Endothelial cell of umbilical vein (primary cell): ENCODE measurements at regions not wholly inside any gene's neighbourhood (a gene's known extent, or its start where the extent isn't known, plus 50 kb on each side); places are given as distances from the start of the nearest gene placed in this dataset.

Experiments
- BruUV-seq: library from RNA; stranded (reverse); fragments of 400-500 nt; replicated peaks from 2 replicates; lab custom pipeline; 2021; lab: Mats Ljungman, UMichigan
- CTCF ChIA-PET: fragments of 300-600, 350-600 bp; sonication (Branson Sonifier 250); formaldehyde crosslinking; loops from one replicate; lab custom pipeline; 2021; ENCODE audit warnings: antibody characterized with exemption, inconsistent platforms; lab: Charles Lee
- POLR2A ChIA-PET: fragments of 300-600, 350-600 bp; sonication (Branson Sonifier 250); formaldehyde crosslinking; loops from one replicate; lab custom pipeline; 2021; ENCODE audit warnings: antibody characterized with exemption, inconsistent platforms; lab: Charles Lee
- DNase-seq: peaks from one replicate; pipeline ENCODE4 v3.0.0-alpha.2; 2011; ENCODE audit warnings: low read depth, low spot score
- FAIRE-seq: peaks from 2 replicates; lab custom pipeline; 2011; peaks lifted over from hg19 to GRCh38; lab: Jason Lieb, UNC
- H2AFZ ChIP-seq: 2 replicates; pipeline ENCODE4 v1.6.0; 2012; ENCODE audit warnings: low read depth, low read length, control low read depth, inconsistent platforms
- H3K27ac ChIP-seq: 2 replicates; pipeline ENCODE4 v1.5.1; 2011; ENCODE audit warnings: low read depth, mild to moderate bottlenecking, control low read depth, low read length, moderate library complexity; ENCODE audit not compliant: insufficient read depth
- H3K27me3 ChIP-seq, 2 experiments: 2 replicates each; pipeline versions ENCODE4 v1.6.0 to v1.6.1; 2011; ENCODE audit warnings: low read length in 2 of 2, mixed read lengths in 1 of 2; ENCODE audit not compliant: control insufficient read depth in 2 of 2, insufficient read depth in 2 of 2
- H3K36me3 ChIP-seq, 2 experiments: 2 replicates in 1 of 2; 3 replicates in 1 of 2; pipeline ENCODE4 v1.5.1; 2011; ENCODE audit warnings: low read length in 2 of 2, mild to moderate bottlenecking in 1 of 2, moderate library complexity in 1 of 2; ENCODE audit not compliant: control insufficient read depth in 2 of 2, insufficient read depth in 2 of 2; ENCODE audit errors: extremely low read depth in 1 of 2
- H3K4me1 ChIP-seq: 3 replicates; pipeline ENCODE4 v1.5.1; 2011; ENCODE audit warnings: mild to moderate bottlenecking, low read length; ENCODE audit not compliant: control insufficient read depth, insufficient read depth; ENCODE audit errors: extremely low read depth
- H3K4me2 ChIP-seq: 2 replicates; pipeline ENCODE4 v1.6.1; 2011; ENCODE audit warnings: low read length, control low read depth, mixed read lengths; ENCODE audit not compliant: insufficient read depth
- H3K4me3 ChIP-seq, 3 experiments: fragments of 200-600 bp in 1 of 3; sonication (generic), shearing (Covaris generic) in 1 of 3; replicated peaks in 1 of 3; 2 replicates each; pipeline ENCODE4 v1.5.1; 2011 to 2016; ENCODE audit warnings: control low read depth in 3 of 3, low read length in 3 of 3, mild to moderate bottlenecking in 2 of 3, inconsistent platforms in 1 of 3, low read depth in 1 of 3, moderate library complexity in 1 of 3; ENCODE audit not compliant: insufficient read depth in 1 of 3
- H3K79me2 ChIP-seq: 2 replicates; pipeline ENCODE4 v1.6.0; 2012; ENCODE audit warnings: low read length, inconsistent platforms; ENCODE audit not compliant: control insufficient read depth, insufficient read depth
- H3K9ac ChIP-seq: replicated peaks from 2 replicates; pipeline ENCODE3; 2011; ENCODE audit warnings: low read length, control low read depth; ENCODE audit not compliant: insufficient read depth; ENCODE audit errors: extremely low read depth
- H3K9me1 ChIP-seq: replicated peaks from 3 replicates; pipeline ENCODE4 v1.6.0; 2011; ENCODE audit warnings: mild to moderate bottlenecking, low read length; ENCODE audit not compliant: control insufficient read depth, insufficient read depth; ENCODE audit errors: extremely low read depth
- H3K9me3 ChIP-seq: replicated peaks from 2 replicates; pipeline ENCODE4 v1.5.1; 2012; ENCODE audit warnings: low read length, inconsistent platforms; ENCODE audit not compliant: control insufficient read depth, insufficient read depth
- H4K20me1 ChIP-seq: replicated peaks from 2 replicates; pipeline ENCODE3; 2011; ENCODE audit warnings: mild to moderate bottlenecking, low read length; ENCODE audit not compliant: control insufficient read depth, insufficient read depth; ENCODE audit errors: extremely low read depth
- CTCF ChIP-seq, 2 donors: IDR thresholded peaks; 1 replicate in 1 of 2; 2 replicates in 1 of 2; pipeline ENCODE4 v1.5.1; 2011; ENCODE audit warnings: low read length in 2 of 2, mild to moderate bottlenecking in 2 of 2, moderate library complexity in 2 of 2, control low read depth in 1 of 2, inconsistent platforms in 1 of 2, low read depth in 1 of 2; ENCODE audit not compliant: insufficient read depth in 1 of 2; ENCODE audit errors: extremely low read depth in 1 of 2
- EZH2 ChIP-seq: IDR thresholded peaks from 2 replicates; pipeline ENCODE4 v1.6.1; 2012; ENCODE audit warnings: borderline replicate concordance, low read depth, mild to moderate bottlenecking, moderate library complexity, low read length, inconsistent platforms; ENCODE audit not compliant: severe bottlenecking
- FOS ChIP-seq: IDR thresholded peaks from 2 replicates; pipeline ENCODE4 v1.6.1; 2011; ENCODE audit warnings: mild to moderate bottlenecking, low read length, moderate library complexity, borderline replicate concordance; ENCODE audit not compliant: insufficient read depth
- GATA2 ChIP-seq: IDR thresholded peaks from 2 replicates; pipeline ENCODE4 v1.7.0; 2011; ENCODE audit warnings: low read depth, mild to moderate bottlenecking, moderate library complexity, mixed read lengths, low read length; ENCODE audit not compliant: insufficient read length, insufficient read depth
- JUN ChIP-seq: IDR thresholded peaks from 2 replicates; pipeline ENCODE4 v1.6.1; 2011; ENCODE audit warnings: borderline replicate concordance, low read depth; ENCODE audit not compliant: insufficient read length, insufficient read depth
- MAX ChIP-seq: IDR thresholded peaks from 2 replicates; pipeline ENCODE4 v1.6.1; 2011; ENCODE audit not compliant: insufficient read depth, insufficient read length
- MYC ChIP-seq: IDR thresholded peaks from one replicate; pipeline ENCODE4 v1.6.1; 2011; ENCODE audit warnings: mild to moderate bottlenecking, low read depth, low read length
- POLR2A ChIP-seq: IDR thresholded peaks from 2 replicates; pipeline ENCODE4 v1.6.1; 2012; ENCODE audit warnings: low read depth, mild to moderate bottlenecking, control low read depth, low read length
- POLR2AphosphoS5 ChIP-seq: IDR thresholded peaks from 2 replicates; pipeline ENCODE4 v1.6.1; 2012; ENCODE audit warnings: low read depth, mild to moderate bottlenecking, control low read depth, low read length, moderate library complexity; ENCODE audit not compliant: insufficient read depth
- dilution Hi-C: fragments of 300-500 bp; cut with MboI; formaldehyde crosslinking; loops from one replicate; pipeline ENCODE4 v1.15.0; 2019; ENCODE audit warnings: low sequenced_read_pairs; ENCODE audit not compliant: extremely low pct_ligation_motif_present
- intact Hi-C: fragments of 100-400 bp; cut with micrococcal nuclease; formaldehyde crosslinking; loops from one replicate; pipeline ENCODE4 v1.10.0; 2022

GRCh38 chr4:53778155-53778554 is 186.9 kb upstream of the LNX1 start:
- Histone ChIP-seq H3K4me3 (no peak overlapping the region), H3K79me2 (no peaks in the 10 kb centered on the region), H3K4me2 (no peak overlapping the region), H3K27ac (no peak overlapping the region), H3K9ac (no peak overlapping the region), H4K20me1 (no peaks in the 10 kb centered on the region), H2AFZ (no peak overlapping the region), H3K9me1 (no peaks in the 10 kb centered on the region), H3K27me3 (peaks cover 0 to 2% of the 10 kb centered on the region in 2 experiments), H3K36me3 (no peaks in the 10 kb centered on the region), H3K4me1 (no peaks in the 10 kb centered on the region), H3K9me3 (no peaks in the 10 kb centered on the region)
- intact Hi-C loops (no loop called here), dilution Hi-C loops (no loop called here)
- TF ChIP-seq JUN (no peak), MYC (no peak), EZH2 (no peak), MAX (no peak), POLR2AphosphoS5 (no peak), POLR2A (no peak), CTCF (IDR thresholded peaks at IDR 0.05; ENCODE audit: extremely low read depth in 1 of 2, insufficient read depth in 1 of 2, low read depth in 1 of 2, low read length in 2 of 2) (no peak), GATA2 (no peak), FOS (no peak)
- CTCF ChIA-PET: no interaction called here
- FAIRE-seq (no peak), DNase-seq (no peak)
- BruUV-seq: no TSS peak
- POLR2A ChIA-PET: no interaction called here
